NK-92 treated with Interleukin-12 subunit alpha and Interleukin-12 subunit beta, amount 100 ng/mL, for 24 hours (cell line): ENCODE measurements at regions not wholly inside any gene's neighbourhood (a gene's known extent, or its start where the extent isn't known, plus 50 kb on each side); places are given as distances from the start of the nearest gene placed in this dataset.

Experiments used
- DNase-seq: peaks from one replicate; lab custom pipeline; 2025; lab: John Stamatoyannopoulos, UW

DNA sequence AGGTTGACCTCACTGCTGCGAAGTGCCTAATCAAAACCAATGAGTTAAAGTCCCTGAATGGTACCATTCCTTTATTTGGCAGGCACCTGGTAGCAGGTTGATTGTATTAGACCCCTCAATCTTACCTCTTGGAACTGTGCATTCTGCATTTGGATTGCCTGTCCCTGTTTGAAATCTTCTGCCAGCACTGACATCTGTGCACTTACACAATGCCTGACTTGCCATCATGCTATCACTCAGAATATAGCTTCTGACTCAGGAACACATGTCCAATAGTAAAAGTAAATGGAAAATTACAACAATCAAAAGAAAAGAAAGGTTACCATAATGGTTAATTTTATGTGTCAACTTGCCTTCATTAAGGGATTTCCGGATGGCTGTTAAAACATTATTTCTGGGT lies 366.0 kb upstream of the PDGFD start:
- no peak for DNase-seq

DNA sequence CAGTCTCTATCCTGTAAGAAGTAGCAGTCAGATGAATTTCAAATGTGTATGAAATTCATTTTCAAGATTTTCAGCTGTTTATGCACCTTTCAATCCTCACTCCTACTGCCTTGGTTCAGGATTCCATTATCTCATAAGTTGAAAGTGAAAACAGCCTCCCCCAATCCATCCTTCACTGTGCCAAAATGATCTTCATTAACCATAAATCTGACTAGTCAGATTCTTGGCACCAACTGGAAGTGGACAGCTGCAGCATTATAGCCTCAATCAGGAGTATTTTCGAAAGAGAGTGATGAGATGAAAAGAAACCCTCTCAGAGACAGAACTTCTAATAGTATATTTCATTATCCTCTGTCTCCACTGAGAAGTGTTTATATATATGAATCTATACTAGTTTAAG lies 365.3 kb upstream of the PDGFD start:
- no peak for DNase-seq

DNA sequence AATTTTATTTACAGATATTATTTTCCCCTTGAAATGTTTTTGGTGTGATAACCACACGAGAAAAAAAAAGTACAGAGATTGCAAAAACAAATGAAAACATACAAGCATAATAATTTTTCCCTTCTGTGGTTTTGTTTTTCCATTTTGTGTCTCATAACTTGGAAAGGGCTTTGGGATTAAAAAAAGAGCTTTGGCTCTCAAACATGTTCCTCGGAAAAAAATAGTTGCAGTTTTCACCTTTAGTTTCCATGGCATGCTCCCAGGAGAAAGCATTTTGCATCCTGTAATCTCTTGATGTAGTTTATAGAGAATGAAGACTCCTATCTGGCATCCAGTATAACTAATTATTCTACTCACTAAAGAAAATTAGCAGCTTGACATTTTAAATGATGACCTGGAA lies 362.1 kb upstream of the PDGFD start:
- no peak for DNase-seq

DNA sequence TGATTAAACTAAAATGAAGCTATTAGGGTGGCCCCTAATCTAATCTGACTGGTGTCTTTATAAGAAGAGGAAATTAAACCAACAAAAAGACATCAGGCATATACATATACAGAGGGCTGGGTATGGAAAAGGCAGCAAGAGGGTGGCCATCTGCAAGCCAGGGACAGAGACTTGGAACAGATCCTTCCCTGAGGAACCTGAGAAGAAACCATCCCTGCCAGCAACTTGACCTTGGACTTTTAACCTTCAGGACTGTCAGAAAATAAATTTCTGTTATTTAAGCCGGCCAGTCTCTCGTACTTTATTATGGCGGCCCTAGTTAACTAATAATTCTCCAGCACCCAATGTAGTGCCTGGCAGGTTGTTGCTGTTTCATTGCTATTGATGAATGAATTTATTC lies 361.5 kb upstream of the PDGFD start:
- no peak for DNase-seq

DNA sequence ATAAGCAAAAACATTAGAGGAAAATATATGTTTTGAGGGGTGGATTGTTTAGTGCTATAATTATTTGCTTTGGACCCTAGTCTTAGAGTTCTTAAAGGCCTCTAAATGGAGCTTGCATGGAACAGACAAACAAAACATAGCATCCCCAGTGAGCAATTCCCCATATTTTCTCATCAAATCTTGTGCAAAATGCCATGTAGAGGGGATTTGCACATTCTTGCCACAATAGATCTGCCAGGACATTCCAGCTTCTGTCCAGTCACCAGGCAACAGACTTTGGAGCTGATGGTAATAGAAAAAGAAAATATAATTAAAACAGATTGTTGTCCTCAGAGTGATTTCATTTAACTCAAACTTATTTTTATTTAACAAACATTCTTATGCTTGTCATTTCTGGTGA lies 360.3 kb upstream of the PDGFD start:
- DNase-seq = no peak

DNA sequence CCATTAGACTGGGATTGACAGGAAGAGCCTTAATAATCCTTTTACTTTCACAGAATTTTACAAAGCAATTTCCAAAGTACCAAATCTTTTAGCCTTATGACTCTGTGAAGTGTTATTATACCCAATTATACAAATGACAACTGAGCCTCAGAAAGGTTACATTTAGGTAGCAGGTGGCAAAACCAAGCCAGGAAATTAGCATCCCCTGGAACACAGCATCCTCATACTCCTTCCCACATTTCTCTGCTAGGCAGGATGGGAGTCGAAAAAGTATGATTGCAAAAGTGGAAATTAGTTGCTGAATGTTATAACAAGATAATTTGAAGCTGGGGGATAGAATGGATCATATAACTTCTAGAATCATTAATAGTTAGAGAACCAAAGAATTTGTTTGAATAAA lies 359.7 kb upstream of the PDGFD start:
- DNase-seq = no peak

DNA sequence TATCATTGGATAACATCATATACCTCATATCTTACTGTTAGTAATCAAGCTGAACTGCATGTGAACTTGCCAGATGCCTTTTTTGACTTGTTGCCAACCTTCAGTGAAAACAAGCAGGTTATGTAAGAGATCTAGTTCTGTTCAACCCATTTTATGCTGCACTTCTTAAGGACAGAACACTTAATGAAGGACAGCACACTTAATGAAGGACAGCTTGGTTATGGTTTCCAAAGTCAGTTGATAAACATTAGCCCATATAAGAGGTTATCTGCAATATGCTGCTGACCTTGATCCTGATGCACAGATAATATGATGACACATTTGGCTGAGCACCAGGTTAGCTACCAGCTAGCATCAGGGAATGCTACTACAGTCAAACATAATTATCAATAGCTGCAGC lies 358.7 kb upstream of the PDGFD start:
- no peak for DNase-seq

DNA sequence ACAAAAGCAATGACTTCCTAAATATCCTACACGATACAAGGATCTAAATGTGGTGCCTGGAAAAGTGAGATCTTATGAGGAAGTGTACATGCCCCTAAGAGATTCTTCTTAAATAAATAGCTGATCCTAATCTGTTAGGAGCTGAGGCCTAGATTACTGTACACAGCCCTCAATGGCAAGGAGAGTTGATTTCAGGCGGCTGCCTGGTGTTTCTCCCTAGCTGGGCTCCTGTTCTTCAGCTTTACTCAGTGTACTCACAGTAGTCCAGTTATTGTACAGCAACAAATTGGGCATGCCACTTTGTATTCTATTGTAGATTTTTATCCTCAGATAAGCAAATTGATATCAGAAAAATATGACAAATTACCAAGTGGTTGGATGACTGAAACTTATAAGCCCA lies 358.2 kb upstream of the PDGFD start:
- no peak for DNase-seq

DNA sequence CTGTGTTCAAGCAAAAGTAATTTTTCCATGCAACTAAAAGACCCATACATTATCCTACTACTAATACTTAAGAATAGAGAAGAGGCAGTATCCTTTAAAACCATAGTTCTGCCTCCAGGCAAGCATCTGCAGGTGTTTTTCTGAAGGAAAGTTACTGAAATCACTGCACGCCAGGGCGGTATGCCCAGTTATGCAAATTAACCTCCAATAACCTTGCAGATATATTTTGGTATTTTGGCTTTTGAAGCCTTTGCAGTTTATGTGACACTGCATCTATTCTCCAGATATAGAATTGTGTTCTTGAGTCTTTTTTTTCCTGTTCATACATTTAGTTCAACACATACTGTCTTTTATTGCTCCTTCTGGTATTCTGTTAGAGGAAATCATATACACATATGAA lies 346.2 kb upstream of the PDGFD start:
- no peak for DNase-seq

DNA sequence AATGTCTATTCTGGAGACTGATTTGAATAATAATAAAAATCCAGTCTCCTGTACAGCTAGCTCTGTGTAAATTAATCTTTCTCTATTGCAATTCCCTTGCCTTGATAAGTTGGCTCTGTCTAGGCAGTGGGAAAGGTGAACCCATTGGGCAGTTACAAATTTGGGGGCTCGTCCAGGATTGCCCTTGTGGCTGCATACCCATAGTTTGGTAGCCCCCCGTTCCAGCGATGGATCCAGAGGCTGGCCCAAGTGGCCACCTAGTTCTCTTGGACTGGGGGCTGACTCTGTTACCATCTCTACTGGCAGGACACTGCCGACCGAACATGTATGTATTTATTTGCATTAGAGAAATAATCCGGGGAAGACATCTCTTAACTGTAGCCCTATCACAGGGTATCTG lies 326.2 kb upstream of the PDGFD start:
- DNase-seq = no peak

DNA sequence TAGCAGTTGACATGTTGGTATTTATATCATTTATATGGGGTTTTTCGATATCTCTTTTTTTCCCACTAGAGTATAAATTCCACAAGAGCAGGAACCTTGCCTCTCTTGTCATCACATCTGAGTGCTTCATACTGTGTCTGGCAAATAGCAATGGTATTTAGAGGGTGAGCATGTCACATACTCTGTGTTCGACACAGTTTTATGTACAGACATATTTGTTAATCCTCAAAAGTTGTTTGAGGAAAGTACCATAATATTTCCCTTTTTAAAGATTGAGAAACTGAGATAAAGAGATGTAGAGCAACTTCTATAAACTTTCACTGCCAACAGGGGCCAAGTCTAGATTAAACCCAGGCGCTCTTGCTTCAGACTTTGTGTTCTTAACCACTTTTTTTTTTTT lies 324.6 kb upstream of the PDGFD start:
- no peak for DNase-seq

DNA sequence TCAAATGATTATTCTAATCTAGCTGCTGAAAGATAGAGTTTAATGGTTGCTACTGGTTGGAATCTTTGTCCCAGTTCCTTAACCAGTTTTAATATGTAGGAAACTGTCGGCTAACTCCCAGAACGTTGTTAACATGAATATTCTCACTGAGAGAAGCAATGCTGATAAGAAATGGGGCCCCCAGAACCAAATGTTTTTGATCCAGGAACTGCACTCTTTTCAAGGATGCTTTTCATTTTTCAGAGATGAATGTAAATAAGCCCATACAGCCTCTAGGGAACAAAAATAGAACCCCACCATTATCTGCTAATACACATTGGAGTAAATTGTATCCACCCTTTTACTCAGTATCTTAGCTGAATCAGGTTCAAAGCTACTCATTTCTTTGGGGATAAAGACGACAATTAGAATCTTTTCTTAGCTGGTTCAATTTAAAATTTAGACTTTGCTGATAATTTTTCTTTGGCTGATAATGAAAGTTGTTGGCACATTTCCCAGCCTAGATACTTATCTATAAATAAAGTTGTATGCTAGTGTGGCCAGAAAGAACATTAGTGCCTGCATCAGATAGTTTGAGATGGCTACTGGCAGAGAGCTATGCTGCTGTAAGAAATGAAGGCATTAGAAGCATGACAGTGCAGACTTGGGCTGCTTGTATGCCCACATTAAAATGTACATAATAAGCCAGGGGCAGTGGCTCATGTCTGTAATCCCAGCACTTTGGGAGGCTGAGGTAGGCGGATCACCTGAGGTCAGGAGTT lies 323.3 kb upstream of the PDGFD start:
- DNase-seq = no peak

DNA sequence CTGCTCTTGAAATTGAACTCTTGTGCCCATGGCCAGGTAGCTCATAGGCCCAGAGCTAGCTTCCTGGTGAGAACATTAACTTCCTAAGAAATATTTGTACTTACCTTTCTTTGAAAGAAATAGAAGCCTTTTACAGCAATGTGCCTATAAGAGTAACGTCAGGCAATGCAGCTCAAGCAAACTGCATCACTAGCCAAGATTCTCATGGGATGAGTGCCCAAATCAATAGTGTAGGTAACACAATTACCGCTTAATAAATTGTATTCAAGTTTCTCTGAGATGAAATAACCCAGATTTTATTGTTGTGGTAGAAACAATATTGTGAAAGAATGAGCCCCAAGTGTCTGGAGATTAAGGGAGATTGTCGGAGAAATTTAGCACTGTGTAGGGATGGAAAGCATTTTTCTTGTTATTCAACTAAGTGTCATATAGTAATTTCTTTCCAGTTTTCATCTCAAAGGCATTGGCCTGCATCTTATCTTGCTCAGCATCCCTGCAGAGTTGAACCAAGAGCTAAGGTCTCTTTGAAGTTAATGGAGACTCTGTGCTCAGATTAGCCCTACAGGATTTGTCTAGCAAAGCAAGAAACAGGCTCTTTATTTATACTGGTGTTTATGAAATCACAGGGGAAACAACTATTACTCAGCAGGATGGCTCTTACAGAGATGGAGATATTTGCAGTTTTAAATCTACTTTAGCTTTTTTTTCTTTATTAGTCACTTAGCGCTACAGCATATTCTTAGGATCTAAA lies 321.0 kb upstream of the PDGFD start:
- DNase-seq = no peak

DNA sequence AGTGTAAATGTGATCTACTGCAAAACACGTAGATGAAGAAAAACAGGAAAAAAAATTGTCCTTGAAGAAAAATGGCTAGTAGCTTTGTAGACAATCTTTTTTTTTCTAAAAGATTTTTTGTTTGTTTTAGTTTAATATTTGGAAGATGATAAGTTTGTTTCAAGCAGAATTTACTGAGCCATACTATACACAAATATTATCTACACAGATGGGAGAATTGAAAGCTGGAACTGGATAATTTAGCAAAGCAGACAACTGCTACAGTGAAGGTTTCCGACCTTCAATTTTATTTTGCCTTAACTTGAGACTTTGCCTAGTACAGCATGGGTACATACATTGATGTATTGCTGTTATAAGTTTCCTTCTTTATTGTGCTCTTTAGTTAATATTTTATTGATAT lies 313.0 kb upstream of the PDGFD start:
- DNase-seq = no peak

DNA sequence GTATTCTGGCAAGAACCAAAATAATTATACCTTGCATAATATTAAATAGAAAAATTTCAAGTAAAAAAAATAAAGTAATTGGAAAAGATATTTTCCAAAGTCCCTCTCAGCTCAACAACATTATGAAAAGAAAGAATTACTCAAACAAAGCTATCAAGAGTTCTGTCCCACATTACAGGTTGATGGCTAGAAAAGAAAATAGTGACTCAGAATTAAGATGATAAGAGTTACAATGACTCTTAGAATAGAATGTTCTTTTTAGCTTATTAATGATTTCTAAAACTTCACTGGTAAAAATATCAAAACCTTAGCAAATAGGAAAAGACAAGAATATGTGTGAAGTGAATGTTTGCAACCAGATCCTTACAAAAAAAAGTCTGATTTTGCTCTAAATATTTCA lies 312.5 kb upstream of the PDGFD start:
- DNase-seq = no peak

DNA sequence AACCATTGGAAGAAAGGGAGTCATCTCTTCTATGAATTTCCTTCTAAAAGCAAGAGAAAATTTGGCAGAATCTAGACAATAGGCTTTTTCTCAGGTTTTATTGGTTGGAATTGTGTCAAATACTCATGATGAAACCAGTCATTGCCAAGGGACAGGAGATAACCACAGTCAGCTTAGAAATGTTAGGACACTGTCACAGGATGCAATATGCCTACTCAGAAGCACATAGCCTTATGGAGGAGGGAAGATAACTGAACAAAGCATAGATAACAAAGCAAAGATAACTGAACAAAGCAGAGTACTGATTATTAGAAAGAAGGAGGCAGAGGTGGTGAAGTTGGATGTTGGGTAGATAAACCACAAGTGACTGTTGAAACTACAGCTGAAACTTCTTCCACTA lies 303.5 kb upstream of the PDGFD start:
- DNase-seq = no peak

DNA sequence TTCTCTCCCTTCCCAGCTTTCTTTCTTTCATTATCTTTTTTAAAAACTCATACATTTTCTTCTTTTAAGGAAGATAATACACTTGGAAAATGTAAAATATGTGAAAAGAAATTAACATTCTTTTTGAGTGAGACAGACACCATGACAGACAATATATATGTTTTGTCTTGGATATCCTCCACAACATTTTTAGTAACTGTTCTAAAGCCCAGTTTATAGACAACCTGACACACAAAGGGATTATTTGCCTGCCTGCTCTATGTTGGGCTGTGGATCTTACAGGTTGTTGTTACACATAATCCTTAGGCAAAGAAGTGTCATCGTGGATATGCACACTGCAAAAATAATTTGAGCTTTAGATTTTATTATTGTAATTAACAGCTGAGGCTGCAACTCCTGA lies 301.4 kb upstream of the PDGFD start:
- no peak for DNase-seq

DNA sequence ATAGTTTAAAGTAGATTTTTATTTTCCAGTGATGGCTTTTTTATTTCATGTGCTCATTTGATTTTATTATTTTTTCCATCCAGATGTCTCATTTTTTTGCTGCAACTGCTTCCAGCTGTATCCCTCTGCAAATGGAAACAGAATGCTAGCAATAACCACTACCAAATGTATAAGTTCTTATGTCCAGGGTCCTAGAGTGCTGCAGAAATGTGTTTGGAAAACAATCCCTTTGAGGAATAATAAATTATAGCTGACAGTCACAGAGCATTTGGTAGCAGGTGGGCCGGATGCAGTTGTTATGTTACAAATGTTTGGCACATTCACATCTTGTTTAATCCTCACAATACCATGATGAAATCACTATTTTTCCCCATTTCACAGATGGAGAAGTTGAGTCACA lies 300.7 kb upstream of the PDGFD start:
- DNase-seq = no peak

DNA sequence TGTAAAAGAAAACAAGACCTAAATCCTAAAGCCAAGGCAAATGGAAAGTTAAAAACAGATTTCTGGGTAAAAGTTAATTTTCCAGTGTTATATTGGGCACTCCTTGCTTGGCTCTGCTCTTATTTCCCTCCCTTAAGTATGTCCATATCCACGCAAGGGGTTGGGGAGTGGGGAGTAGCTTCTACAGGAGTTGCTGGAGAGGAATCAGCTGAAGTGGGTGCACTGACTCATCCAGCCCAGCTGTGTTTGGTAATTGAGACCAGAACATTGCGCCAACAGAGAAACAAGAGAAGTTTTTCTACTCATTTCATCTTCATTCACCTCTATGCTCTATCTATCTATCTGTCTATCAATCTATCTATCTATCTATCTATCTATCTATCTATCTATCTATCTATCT lies 298.4 kb upstream of the PDGFD start:
- DNase-seq = no peak

DNA sequence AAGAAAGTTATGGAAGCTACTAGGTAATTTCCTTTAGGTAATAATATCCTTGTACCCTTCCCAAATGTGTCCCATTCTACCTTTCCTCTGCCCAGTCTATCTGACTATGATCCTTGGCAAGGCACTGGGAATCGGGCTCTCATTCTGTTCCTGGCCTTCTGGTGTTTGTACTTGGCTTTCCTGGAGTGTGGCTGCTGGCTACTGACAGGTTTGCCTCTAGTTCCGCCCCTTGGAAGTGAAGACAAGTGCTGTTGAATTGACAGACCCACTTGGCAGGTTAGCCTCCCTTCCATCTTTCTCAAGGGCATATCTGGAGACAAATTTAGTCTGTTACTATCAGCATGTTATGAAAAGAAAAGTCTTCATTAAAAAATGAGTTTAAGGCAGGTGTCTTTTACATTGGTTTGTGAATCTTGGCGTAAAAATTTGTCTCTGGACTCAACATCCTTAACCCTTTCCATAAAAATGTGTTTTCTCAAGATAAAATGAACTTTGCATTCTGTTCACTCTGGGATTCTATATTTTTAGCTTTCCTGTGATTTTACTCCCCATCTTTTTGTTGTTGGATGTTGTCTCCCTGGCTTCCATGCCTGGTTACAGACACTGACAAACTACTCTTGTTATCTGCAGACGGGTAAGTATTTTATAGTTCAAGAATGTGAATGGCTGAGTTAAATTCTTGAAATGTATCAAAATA lies 287.4 kb upstream of the PDGFD start:
- DNase-seq = no peak

DNA sequence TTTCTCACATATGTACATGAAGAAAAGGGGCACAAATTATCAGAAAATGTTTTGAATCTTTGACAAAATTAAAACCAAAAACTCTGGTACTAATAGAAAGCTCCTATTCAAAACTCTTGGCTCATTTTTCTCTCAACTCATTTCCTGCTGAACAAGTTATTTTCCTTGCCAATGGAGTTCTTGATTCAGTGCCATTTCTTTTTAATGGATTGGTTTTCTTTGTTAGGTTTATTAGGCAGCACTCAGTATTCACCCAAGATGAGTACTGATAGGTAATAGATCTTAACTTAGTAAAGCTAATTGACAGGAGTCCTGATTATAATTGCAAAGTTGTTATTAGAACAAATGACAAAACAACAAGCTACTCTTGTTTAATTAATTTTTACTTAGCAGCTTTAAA lies 279.4 kb upstream of the PDGFD start:
- no peak for DNase-seq

DNA sequence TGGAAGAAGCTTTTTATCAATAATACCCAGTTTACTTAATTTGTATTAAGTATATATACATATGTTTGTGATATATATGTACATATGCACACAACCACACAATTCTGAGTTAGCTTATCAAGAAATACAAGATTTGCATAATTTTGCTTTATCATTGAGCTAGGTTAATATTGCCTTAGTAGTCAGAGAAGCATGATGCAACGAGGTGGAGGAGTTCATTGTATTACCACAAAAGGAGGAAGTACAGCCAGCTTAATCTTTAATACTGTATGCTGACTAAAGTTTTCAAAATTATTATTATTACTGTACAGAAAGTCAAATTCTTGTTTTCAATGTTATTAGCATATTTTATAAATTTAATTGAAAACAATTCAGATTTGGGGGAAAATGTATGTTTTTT lies 278.4 kb upstream of the PDGFD start:
- no peak for DNase-seq

DNA sequence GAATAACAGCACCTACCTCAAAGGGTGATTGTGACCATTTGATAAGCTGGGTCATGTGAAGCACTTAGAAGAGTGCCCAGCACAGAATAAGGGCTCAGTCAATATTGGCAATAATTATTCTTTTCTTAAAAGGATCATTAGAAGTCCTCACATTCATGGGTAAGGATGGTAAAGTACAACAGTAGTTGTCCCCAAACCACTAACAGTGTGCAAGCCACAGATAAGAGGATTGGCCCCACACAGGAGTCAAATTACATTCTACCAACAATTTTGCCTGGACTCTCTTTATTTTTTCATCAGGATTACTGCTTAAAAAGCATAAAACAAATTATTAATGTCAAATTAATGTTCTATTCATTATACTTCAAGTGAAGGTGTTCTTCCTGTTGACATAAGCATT lies 271.5 kb upstream of the PDGFD start:
- no peak for DNase-seq
